ENCODE measurements at regions not wholly inside any gene's neighbourhood (a gene's known extent, or its start where the extent isn't known, plus 50 kb on each side); places are given as distances from the start of the nearest gene placed in this dataset.

GRCh38 chr10:88212069-88212468 lies 348.6 kb downstream of the PTEN start:
- TF ChIP-seq MAX (IDR thresholded peaks at IDR 0.05; ENCODE audit: low read depth, low read length) (no peak), MYC (IDR thresholded peaks at IDR 0.05; ENCODE audit: low read depth, low read length) (no peak), POLR2A (IDR thresholded peaks at IDR 0.05; ENCODE audit: extremely low read depth, insufficient read length) (no peak)
- TF ChIP-seq, protein P1, sequence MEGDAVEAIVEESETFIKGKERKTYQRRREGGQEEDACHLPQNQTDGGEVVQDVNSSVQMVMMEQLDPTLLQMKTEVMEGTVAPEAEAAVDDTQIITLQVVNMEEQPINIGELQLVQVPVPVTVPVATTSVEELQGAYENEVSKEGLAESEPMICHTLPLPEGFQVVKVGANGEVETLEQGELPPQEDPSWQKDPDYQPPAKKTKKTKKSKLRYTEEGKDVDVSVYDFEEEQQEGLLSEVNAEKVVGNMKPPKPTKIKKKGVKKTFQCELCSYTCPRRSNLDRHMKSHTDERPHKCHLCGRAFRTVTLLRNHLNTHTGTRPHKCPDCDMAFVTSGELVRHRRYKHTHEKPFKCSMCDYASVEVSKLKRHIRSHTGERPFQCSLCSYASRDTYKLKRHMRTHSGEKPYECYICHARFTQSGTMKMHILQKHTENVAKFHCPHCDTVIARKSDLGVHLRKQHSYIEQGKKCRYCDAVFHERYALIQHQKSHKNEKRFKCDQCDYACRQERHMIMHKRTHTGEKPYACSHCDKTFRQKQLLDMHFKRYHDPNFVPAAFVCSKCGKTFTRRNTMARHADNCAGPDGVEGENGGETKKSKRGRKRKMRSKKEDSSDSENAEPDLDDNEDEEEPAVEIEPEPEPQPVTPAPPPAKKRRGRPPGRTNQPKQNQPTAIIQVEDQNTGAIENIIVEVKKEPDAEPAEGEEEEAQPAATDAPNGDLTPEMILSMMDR (IDR thresholded peaks at IDR 0.05; ENCODE audit: low read depth, low read length), result no peak
- DNase-seq (ENCODE audit: low read depth), result no peak
- H3K4me3 ChIP-seq (ENCODE audit: low read depth, low read length), result no peak overlapping the region

- DNase-seq (ENCODE audit: low read depth), result no peak
- H3K4me3 ChIP-seq (ENCODE audit: low read depth, low read length), result no peak overlapping the region
- TF ChIP-seq MAX (IDR thresholded peaks at IDR 0.05; ENCODE audit: low read depth, low read length) (no peak), MYC (IDR thresholded peaks at IDR 0.05; ENCODE audit: low read depth, low read length) (no peak), POLR2A (IDR thresholded peaks at IDR 0.05; ENCODE audit: extremely low read depth, insufficient read length) (no peak)
- TF ChIP-seq, protein P1 (IDR thresholded peaks at IDR 0.05; ENCODE audit: low read depth, low read length), result no peak
Measured at GRCh38 chr10:88213065-88213605, 349.7 kb downstream of the PTEN start.

DNA sequence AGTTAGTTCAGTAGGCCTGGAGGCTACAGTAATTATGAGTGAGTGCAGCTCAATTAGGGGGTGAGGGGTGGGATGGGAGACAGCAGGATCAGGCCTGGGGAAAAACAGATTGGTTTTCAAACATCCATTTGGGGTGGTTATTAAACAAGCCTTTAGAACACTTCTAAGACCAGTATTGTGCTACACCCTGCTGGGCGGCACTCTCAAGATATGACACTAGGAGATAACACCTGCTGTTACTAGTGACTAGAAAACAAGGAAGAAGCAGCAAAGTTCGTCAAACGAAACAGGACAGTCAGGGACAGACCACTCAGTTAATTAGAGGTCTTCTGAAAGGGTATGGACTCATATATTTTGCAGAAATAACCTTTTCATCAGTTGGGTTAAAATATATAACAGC lies 353.6 kb downstream of the PTEN start:
- DNase-seq (ENCODE audit: low read depth), result peak; percentile 14
- H3K4me3 ChIP-seq (ENCODE audit: low read depth, low read length), result no peak overlapping the region
- TF ChIP-seq, protein P1 (IDR thresholded peaks at IDR 0.05; ENCODE audit: low read depth, low read length), result no peak
- TF ChIP-seq POLR2A (IDR thresholded peaks at IDR 0.05; ENCODE audit: extremely low read depth, insufficient read length), result no peak
- TF ChIP-seq MAX (IDR thresholded peaks at IDR 0.05; ENCODE audit: low read depth, low read length), result no peak
- no peak for TF ChIP-seq MYC (IDR thresholded peaks at IDR 0.05; ENCODE audit: low read depth, low read length)

DNA sequence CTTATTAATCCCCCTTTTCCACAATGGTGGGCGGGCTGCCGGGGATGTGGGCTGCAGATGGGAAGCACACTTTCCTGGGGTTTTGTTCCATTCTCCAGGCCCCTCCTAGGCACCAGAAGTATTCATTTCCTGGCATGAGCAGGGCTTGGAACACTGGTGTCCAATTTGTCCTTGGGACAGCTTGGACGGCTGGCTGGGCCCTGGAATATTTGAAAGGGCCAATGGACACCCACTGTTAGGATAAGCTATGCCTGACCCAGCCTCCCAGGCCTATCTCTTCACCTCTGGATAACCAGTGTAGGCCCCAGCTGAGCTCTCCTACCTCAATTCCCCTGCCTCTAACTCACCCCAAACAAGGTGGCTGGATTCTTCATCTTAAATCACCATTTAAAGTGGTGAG lies 354.9 kb downstream of the PTEN start:
- H3K4me3 ChIP-seq (ENCODE audit: low read depth, low read length), result no peak overlapping the region
- TF ChIP-seq MAX (IDR thresholded peaks at IDR 0.05; ENCODE audit: low read depth, low read length), result no peak
- no peak for TF ChIP-seq POLR2A (IDR thresholded peaks at IDR 0.05; ENCODE audit: extremely low read depth, insufficient read length)
- TF ChIP-seq, protein P1 (IDR thresholded peaks at IDR 0.05; ENCODE audit: low read depth, low read length), result no peak
- TF ChIP-seq MYC (IDR thresholded peaks at IDR 0.05; ENCODE audit: low read depth, low read length), result no peak
- DNase-seq (ENCODE audit: low read depth), result no peak

GRCh38 chr10:88219753-88220152 lies 356.3 kb downstream of the PTEN start:
- no peak for DNase-seq (ENCODE audit: low read depth)
- TF ChIP-seq, protein P1 (IDR thresholded peaks at IDR 0.05; ENCODE audit: low read depth, low read length), result no peak
- no peak for TF ChIP-seq POLR2A (IDR thresholded peaks at IDR 0.05; ENCODE audit: extremely low read depth, insufficient read length)
- TF ChIP-seq MYC (IDR thresholded peaks at IDR 0.05; ENCODE audit: low read depth, low read length), result no peak
- TF ChIP-seq MAX (IDR thresholded peaks at IDR 0.05; ENCODE audit: low read depth, low read length), result no peak
- no peak overlapping the region for H3K4me3 ChIP-seq (ENCODE audit: low read depth, low read length)

Data from NB4 (cell line).